A549 (cell line): ENCODE measurements at regions not wholly inside any gene's neighbourhood (a gene's known extent, or its start where the extent isn't known, plus 50 kb on each side); places are given as distances from the start of the nearest gene placed in this dataset.

Experiments used
- ATAC-seq, 2 experiments: fragments of 200-7000 bp in 1 of 2; fragments of >200 bp in 1 of 2; cut with Nextera tagmentation in 1 of 2; cut with Tn5 transposase in 1 of 2; 3 replicates each; pipeline versions ENCODE4 v1.8.0 to v1.9.1; 2018 to 2020; ENCODE audit warnings: mild to moderate bottlenecking in 1 of 2, moderate library complexity in 1 of 2
- CTCF ChIA-PET: fragments of 300-600 bp; sonication (Branson Sonifier 250); formaldehyde crosslinking; extraction: SDS; loops from one replicate; lab custom pipeline; 2021; ENCODE audit warnings: antibody characterized with exemption, inconsistent platforms; lab: Yijun Ruan, JAX
- POLR2A ChIA-PET: fragments of 350-600 bp; formaldehyde crosslinking; extraction: SDS; loops from one replicate; lab custom pipeline; 2021; ENCODE audit warnings: antibody characterized with exemption, inconsistent platforms; lab: Yijun Ruan, JAX
- DNase-seq, 2 experiments: peaks; one replicate each; pipeline versions ENCODE4 v3.0.0 to v3.0.0-alpha.2; 2011 to 2016; ENCODE audit warnings: low read depth in 1 of 2, low spot score in 1 of 2
- FAIRE-seq: peaks from 2 replicates; lab custom pipeline; 2011; peaks lifted over from hg19 to GRCh38; lab: Jason Lieb, UNC
- H3K27ac ChIP-seq, 2 experiments: fragments of >200 bp; sonication (Bioruptor Twin); formaldehyde crosslinking; 3 replicates each; pipeline ENCODE4 v1.5.1; 2016 to 2017
- H3K4me1 ChIP-seq: fragments of >200 bp; sonication (Bioruptor Twin); formaldehyde crosslinking; 3 replicates; pipeline ENCODE4 v1.6.1; 2016
- H3K4me2 ChIP-seq: fragments of >200 bp; sonication (Bioruptor Twin); formaldehyde crosslinking; 3 replicates; pipeline ENCODE4 v1.6.1; 2016
- H3K4me3 ChIP-seq: fragments of >200 bp; sonication (Bioruptor Twin); formaldehyde crosslinking; 3 replicates; pipeline ENCODE4 v1.5.1; 2016
- H3K9me3 ChIP-seq: fragments of >200 bp; sonication (Bioruptor Twin); formaldehyde crosslinking; 3 replicates; pipeline ENCODE4 v1.6.1; 2016
- BHLHE40 ChIP-seq: IDR thresholded peaks from 2 replicates; pipeline ENCODE4 v1.6.1; 2012; ENCODE audit warnings: low read depth, low read length, inconsistent platforms
- CBX8 ChIP-seq: fragments of 200-600 bp; sonication (generic); IDR thresholded peaks from 2 replicates; pipeline ENCODE4 v1.6.1; 2016
- CHD2 ChIP-seq: fragments of 150-350 bp; IDR thresholded peaks from 2 replicates; pipeline ENCODE4 v1.6.1; 2014; ENCODE audit warnings: low read length; ENCODE audit not compliant: partially characterized antibody
- CTCF ChIP-seq: fragments of >200 bp; sonication (Bioruptor Twin); formaldehyde crosslinking; IDR thresholded peaks from 3 replicates; pipeline ENCODE4 v1.5.1; 2016
- FOSB ChIP-seq: fragments of 250-450 bp; sonication (Bioruptor Pico); IDR thresholded peaks from 2 replicates; pipeline ENCODE4 v1.5.0; 2020; ENCODE audit warnings: mild to moderate bottlenecking, moderate library complexity
- FOSL2 ChIP-seq, 2 experiments: fragments of 450-650 bp in 1 of 2; fragments of >200 bp in 1 of 2; sonication (Bioruptor Twin) in 1 of 2; formaldehyde crosslinking; IDR thresholded peaks; 2 replicates each; pipeline versions ENCODE4 v1.5.0 to v1.6.1; 2016 to 2020; ENCODE audit warnings: mild to moderate bottlenecking in 1 of 2, moderate library complexity in 1 of 2
- FOXS1 ChIP-seq: fragments of 250-450 bp; sonication (Bioruptor Pico); IDR thresholded peaks from 2 replicates; pipeline ENCODE4 v1.5.0; 2020; ENCODE audit warnings: mild to moderate bottlenecking, moderate library complexity
- GATA3 ChIP-seq: IDR thresholded peaks from 2 replicates; pipeline ENCODE4 v1.6.1; 2012; ENCODE audit warnings: borderline replicate concordance
- HES2 ChIP-seq: fragments of >200 bp; sonication (Bioruptor Twin); formaldehyde crosslinking; IDR thresholded peaks from 2 replicates; pipeline ENCODE4 v1.6.1; 2016
- MAFK ChIP-seq: fragments of 450-650 bp; IDR thresholded peaks from 2 replicates; pipeline ENCODE4 v1.6.1; 2014; ENCODE audit not compliant: partially characterized antibody
- PHF8 ChIP-seq: fragments of 200-600 bp; sonication (generic); IDR thresholded peaks from 2 replicates; pipeline ENCODE4 v1.6.1; 2016; ENCODE audit warnings: low read depth, mild to moderate bottlenecking, antibody characterized with exemption, moderate library complexity, borderline replicate concordance
- POLR2A ChIP-seq: IDR thresholded peaks from 2 replicates; pipeline ENCODE4 v1.6.1; 2012; ENCODE audit warnings: mild to moderate bottlenecking, low read length
- POLR2AphosphoS2 ChIP-seq: conservative IDR thresholded peaks from 2 replicates; pipeline ENCODE4 v1.6.1; 2012; ENCODE audit warnings: low read length, improper control_type of control experiment, inconsistent platforms
- RAD21 ChIP-seq, 2 experiments: fragments of >200 bp in 1 of 2; sonication (Bioruptor Twin) in 1 of 2; formaldehyde crosslinking in 1 of 2; IDR thresholded peaks in 1 of 2; conservative IDR thresholded peaks in 1 of 2; 2 replicates in 1 of 2; 3 replicates in 1 of 2; pipeline ENCODE4 v1.6.1; 2012 to 2018; ENCODE audit warnings: inconsistent platforms in 1 of 2
- TFCP2L1 ChIP-seq: fragments of 250-450 bp; sonication (Bioruptor Pico); IDR thresholded peaks from 2 replicates; pipeline ENCODE4 v1.5.0; 2021; ENCODE audit warnings: mild to moderate bottlenecking
- ZC3H11A ChIP-seq: fragments of 450-650 bp; IDR thresholded peaks from 2 replicates; pipeline ENCODE4 v1.6.1; 2014; ENCODE audit warnings: antibody characterized with exemption, mild to moderate bottlenecking
- ZFP36 ChIP-seq: fragments of 450-650 bp; IDR thresholded peaks from 2 replicates; pipeline ENCODE4 v1.6.1; 2014; ENCODE audit warnings: borderline replicate concordance; ENCODE audit not compliant: partially characterized antibody
- WGBS: methylation state at CpG from one replicate; pipeline ENCODE4 v1.1.6; 2017; ENCODE audit errors: missing lambda C conversion rate; 5-methylcytosine and 5-hydroxymethylcytosine counted together
- TF ChIP-seq, protein P1 (sequence below): IDR thresholded peaks from 2 replicates; pipeline ENCODE4 v1.6.1; 2012
- TF ChIP-seq, protein P2 (sequence below): fragments of 450-650 bp; IDR thresholded peaks from 2 replicates; pipeline ENCODE4 v1.6.1; 2014; ENCODE audit warnings: antibody characterized with exemption
- TF ChIP-seq, protein P3 (sequence below): fragments of 200-600 bp; sonication (generic); IDR thresholded peaks from 2 replicates; pipeline ENCODE4 v1.6.1; 2016; ENCODE audit warnings: antibody characterized with exemption, mild to moderate bottlenecking, moderate library complexity
- TF ChIP-seq, protein P4 (sequence below): fragments of 250-450 bp; sonication (Bioruptor Pico); IDR thresholded peaks from 2 replicates; pipeline ENCODE4 v1.5.0; 2020; ENCODE audit warnings: low read depth, mild to moderate bottlenecking, moderate library complexity

GRCh38 chr3:95002438-95003046, 939.7 kb downstream of the NSUN3 start:
- ATAC-seq: no peak
- no peak overlapping the region for H3K4me3 ChIP-seq
- DNase-seq: no peak
- TF ChIP-seq CBX8 (no peak), MAFK (peak; percentile 14)
- no peak for FAIRE-seq
- ChIA-PET CTCF (no interaction called here), POLR2A (no interaction called here)
- H3K9me3 ChIP-seq: no peaks in the 10 kb centered on the region
- H3K4me1 ChIP-seq: no peaks in the 10 kb centered on the region
- H3K4me2 ChIP-seq: no peak overlapping the region
- no peak overlapping the region for H3K27ac ChIP-seq

DNA sequence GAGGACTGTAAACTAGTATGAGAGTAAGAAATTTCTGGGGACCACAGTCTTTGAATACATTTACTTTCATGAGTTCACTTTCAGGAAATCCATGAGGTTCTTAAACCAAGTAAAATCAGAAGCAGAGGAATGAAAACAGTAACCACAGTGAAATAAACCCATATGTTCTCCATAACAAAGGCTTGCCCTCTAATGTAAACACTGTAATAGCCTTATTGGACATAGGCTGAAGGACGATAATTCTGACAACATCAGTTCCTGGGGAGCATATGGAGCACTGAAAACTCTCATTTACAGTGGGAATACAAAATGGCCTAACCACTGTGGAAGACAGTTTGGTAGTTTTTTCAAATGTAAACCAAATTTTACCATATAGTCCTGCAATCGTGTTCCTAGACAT, 965.8 kb downstream of the NSUN3 start:
- POLR2A ChIA-PET: no interaction called here
- H3K4me1 ChIP-seq: no peaks in the 10 kb centered on the region
- DNase-seq (no peak), ATAC-seq (no peak), FAIRE-seq (peak; percentile 7)
- WGBS: 31% methylated on average over 2 of the region's 2 CpGs
- no peak overlapping the region for H3K4me3 ChIP-seq
- no peaks in the 10 kb centered on the region for H3K9me3 ChIP-seq
- H3K4me2 ChIP-seq: no peak overlapping the region
- CTCF ChIA-PET: no interaction called here
- no peak for TF ChIP-seq HES2
- no peak for TF ChIP-seq FOSL2 (IDR thresholded peaks at IDR 0.05)
- no peak for TF ChIP-seq FOSL2 (CRISPR knock-in tag; IDR thresholded peaks at IDR 0.05)
- TF ChIP-seq GATA3: no peak
- no peak for TF ChIP-seq CBX8
- TF ChIP-seq ZC3H11A: no peak
- no peak for TF ChIP-seq FOSB
- no peak for TF ChIP-seq FOXS1 (CRISPR knock-in tag)
- H3K27ac ChIP-seq: no peak overlapping the region

DNA sequence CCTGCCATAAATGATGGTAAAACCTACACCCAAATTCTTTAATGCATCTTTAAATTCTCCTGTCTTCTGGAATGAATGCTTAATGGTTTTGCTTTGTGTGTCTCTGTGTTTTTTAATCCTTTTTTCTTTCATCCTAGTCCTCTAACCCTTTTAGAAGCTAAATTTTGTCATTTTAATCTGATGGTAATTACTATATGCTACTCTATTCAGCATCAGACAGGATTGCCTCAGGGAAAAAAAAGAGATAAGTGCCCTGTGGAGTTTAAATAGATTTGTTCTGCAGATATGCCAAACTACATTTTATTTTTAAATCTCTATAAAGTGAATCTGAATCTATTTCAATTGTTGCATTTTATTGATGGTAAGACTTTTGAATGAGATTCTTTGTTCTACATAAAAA, 966.8 kb downstream of the NSUN3 start:
- no peak for ATAC-seq
- no peak for DNase-seq
- CTCF ChIA-PET: no interaction called here
- no peak overlapping the region for H3K4me2 ChIP-seq
- H3K9me3 ChIP-seq: no peaks in the 10 kb centered on the region
- no peaks in the 10 kb centered on the region for H3K4me1 ChIP-seq
- POLR2A ChIA-PET: no interaction called here
- no peak overlapping the region for H3K4me3 ChIP-seq
- FAIRE-seq: no peak
- no peak for TF ChIP-seq PHF8
- TF ChIP-seq CBX8: no peak
- no peak overlapping the region for H3K27ac ChIP-seq

DNA sequence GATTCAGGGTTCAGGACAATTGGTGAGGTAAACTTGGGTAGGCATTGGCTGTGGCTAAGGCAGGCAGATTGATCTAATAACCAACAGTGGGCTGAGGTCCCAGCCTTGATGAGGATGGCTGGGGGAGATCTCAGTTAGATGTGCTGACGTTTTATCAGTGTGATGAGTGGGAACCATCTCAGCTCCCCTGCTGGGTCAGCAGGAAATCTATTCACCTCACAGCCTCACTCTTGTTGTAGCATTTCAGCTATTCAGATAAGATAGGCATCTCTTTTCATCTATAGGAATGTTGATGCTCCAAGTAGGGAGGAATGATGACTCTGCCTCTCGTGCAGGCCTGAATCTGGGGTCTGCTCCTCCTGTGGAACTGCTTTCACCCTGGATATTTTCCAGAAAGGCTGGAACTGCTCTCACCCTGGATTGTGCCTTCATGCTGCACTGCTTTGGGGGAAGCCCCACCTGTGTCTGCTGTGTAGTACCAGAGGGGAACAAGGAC, 973.7 kb downstream of the NSUN3 start:
- DNase-seq (no peak), ATAC-seq (no peak), FAIRE-seq (no peak)
- no peak overlapping the region for H3K4me3 ChIP-seq
- H3K4me2 ChIP-seq: no peak overlapping the region
- 12% methylated on average over 2 of the region's 2 CpGs for WGBS
- no peaks in the 10 kb centered on the region for H3K4me1 ChIP-seq
- H3K9me3 ChIP-seq: no peaks in the 10 kb centered on the region
- POLR2A ChIA-PET: no interaction called here
- CTCF ChIA-PET: no interaction called here
- no peak overlapping the region for H3K27ac ChIP-seq
- TF ChIP-seq, protein P1, sequence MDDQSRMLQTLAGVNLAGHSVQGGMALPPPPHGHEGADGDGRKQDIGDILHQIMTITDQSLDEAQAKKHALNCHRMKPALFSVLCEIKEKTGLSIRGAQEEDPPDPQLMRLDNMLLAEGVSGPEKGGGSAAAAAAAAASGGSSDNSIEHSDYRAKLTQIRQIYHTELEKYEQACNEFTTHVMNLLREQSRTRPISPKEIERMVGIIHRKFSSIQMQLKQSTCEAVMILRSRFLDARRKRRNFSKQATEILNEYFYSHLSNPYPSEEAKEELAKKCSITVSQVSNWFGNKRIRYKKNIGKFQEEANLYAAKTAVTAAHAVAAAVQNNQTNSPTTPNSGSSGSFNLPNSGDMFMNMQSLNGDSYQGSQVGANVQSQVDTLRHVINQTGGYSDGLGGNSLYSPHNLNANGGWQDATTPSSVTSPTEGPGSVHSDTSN: no peak
- no peak for TF ChIP-seq RAD21 (conservative IDR thresholded peaks at IDR 0.05 in 1 of 2, IDR thresholded peaks at IDR 0.05 in 1 of 2)
- no peak for TF ChIP-seq HES2
- no peak for TF ChIP-seq POLR2A
- TF ChIP-seq CHD2: no peak
- TF ChIP-seq, protein P2, sequence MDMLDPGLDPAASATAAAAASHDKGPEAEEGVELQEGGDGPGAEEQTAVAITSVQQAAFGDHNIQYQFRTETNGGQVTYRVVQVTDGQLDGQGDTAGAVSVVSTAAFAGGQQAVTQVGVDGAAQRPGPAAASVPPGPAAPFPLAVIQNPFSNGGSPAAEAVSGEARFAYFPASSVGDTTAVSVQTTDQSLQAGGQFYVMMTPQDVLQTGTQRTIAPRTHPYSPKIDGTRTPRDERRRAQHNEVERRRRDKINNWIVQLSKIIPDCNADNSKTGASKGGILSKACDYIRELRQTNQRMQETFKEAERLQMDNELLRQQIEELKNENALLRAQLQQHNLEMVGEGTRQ: no peak
- no peak for TF ChIP-seq CBX8
- no peak for TF ChIP-seq POLR2AphosphoS2
- TF ChIP-seq, protein P3, sequence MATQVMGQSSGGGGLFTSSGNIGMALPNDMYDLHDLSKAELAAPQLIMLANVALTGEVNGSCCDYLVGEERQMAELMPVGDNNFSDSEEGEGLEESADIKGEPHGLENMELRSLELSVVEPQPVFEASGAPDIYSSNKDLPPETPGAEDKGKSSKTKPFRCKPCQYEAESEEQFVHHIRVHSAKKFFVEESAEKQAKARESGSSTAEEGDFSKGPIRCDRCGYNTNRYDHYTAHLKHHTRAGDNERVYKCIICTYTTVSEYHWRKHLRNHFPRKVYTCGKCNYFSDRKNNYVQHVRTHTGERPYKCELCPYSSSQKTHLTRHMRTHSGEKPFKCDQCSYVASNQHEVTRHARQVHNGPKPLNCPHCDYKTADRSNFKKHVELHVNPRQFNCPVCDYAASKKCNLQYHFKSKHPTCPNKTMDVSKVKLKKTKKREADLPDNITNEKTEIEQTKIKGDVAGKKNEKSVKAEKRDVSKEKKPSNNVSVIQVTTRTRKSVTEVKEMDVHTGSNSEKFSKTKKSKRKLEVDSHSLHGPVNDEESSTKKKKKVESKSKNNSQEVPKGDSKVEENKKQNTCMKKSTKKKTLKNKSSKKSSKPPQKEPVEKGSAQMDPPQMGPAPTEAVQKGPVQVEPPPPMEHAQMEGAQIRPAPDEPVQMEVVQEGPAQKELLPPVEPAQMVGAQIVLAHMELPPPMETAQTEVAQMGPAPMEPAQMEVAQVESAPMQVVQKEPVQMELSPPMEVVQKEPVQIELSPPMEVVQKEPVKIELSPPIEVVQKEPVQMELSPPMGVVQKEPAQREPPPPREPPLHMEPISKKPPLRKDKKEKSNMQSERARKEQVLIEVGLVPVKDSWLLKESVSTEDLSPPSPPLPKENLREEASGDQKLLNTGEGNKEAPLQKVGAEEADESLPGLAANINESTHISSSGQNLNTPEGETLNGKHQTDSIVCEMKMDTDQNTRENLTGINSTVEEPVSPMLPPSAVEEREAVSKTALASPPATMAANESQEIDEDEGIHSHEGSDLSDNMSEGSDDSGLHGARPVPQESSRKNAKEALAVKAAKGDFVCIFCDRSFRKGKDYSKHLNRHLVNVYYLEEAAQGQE: no peak
- no peak for TF ChIP-seq CTCF
- no peak for TF ChIP-seq ZFP36
- TF ChIP-seq, protein P4, sequence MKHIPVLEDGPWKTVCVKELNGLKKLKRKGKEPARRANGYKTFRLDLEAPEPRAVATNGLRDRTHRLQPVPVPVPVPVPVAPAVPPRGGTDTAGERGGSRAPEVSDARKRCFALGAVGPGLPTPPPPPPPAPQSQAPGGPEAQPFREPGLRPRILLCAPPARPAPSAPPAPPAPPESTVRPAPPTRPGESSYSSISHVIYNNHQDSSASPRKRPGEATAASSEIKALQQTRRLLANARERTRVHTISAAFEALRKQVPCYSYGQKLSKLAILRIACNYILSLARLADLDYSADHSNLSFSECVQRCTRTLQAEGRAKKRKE (CRISPR knock-in tag): no peak
- TF ChIP-seq BHLHE40: no peak
- no peak for TF ChIP-seq PHF8
- no peak for TF ChIP-seq TFCP2L1 (CRISPR knock-in tag)
- TF ChIP-seq FOSL2 (IDR thresholded peaks at IDR 0.05): no peak
- TF ChIP-seq FOSL2 (CRISPR knock-in tag; IDR thresholded peaks at IDR 0.05): no peak
